GM19468 (cell line): ENCODE measurements at regions not wholly inside any gene's neighbourhood (a gene's known extent, or its start where the extent isn't known, plus 50 kb on each side); places are given as distances from the start of the nearest gene placed in this dataset.

Experiments used
- ATAC-seq: cut with Tn5 transposase; IDR thresholded peaks from one replicate; pipeline ENCODE4 v1.9.1; 2021; ENCODE audit warnings: mild to moderate bottlenecking, moderate library complexity, moderate number of reproducible peaks; ENCODE audit not compliant: unreplicated experiment; ENCODE audit errors: extremely low read depth

DNA sequence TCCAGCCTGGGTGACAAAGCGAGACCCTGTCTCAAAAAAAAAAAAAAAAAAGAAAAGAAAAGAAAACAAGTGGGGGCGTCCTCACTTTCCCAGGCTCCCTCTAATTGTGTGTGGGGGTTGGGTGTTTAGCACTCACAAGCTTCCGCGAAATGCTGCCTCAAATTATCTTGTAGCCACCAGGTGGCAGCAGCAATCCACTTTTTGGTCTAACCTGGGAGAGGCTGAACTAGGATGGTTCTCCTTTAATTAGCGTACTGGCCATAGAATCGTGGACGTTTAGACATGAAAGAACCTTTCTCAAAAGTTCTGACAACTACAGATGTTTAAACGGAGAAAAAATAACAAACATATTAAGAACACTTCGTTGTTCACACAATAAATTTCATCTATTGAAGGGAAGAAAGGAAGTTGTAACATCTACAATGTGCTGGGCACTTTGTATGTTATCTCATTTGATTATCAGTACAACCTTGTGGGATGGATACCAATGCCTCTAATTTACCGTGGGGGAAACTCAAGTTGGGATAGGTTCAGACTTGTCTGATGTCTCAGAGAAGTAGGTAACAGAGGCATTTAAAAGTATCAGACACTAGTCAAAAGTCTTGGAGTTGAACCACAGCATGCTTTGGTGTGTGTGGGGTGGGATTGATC, 122.7 kb upstream of the NABP1 start:
- peak; percentile 83 for ATAC-seq

DNA sequence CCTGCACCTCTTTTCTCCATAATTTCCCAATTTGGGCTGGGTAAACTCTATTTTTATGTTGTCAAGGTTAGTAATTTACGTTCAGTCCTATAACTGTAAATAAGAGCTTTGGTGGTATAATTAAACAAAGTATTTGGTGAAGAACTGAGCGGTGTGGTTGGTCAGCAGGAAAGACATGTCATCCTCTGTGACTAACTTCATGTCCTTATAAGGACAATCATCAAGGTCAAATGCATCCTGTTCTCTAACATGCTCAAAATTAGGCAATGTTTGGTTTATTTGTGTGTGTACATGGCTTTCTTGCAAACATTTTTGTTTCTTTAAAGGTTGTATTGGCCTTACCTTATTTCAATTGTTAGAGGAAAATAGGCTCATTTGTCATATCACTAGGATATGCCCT, 121.5 kb upstream of the NABP1 start:
- ATAC-seq = no peak

DNA sequence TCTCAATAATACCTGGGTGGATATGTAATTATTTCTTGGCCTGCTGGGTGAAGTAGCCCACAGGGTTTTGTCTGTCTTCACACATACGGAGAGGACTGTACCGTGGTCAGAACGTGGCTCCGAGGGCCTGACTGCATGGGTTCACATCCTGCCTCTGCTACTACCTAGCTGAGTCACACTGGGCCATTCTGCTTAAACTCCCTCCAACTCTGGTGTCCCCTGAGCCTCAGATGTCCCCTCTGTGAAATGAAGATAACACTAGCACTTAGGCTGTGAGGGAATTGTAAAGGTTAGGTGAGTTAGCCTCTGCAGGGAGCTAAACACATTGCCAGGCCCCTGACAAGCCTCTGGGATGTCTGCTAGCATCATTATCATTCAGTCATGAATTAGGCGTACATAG, 120.1 kb upstream of the NABP1 start:
- no peak for ATAC-seq

DNA sequence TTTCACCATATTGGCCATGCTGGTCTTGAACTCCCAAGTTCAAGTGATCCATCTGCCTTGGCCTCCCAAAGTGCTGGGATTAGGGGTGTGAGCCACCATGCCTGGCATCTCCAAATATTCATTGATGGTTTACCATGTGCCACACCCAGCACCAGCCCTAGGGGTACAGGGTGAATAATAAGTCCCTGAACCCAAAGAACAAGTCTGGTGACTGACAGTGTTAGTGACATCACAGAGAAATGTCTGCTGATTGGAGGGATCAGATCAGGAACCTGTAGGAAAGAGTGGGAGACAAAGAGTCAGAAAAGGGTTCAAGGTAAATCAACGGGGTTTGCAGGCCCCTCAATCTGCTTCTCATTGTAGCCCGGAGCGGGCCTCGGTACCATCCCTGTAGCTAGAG, 118.4 kb upstream of the NABP1 start:
- no peak for ATAC-seq

DNA sequence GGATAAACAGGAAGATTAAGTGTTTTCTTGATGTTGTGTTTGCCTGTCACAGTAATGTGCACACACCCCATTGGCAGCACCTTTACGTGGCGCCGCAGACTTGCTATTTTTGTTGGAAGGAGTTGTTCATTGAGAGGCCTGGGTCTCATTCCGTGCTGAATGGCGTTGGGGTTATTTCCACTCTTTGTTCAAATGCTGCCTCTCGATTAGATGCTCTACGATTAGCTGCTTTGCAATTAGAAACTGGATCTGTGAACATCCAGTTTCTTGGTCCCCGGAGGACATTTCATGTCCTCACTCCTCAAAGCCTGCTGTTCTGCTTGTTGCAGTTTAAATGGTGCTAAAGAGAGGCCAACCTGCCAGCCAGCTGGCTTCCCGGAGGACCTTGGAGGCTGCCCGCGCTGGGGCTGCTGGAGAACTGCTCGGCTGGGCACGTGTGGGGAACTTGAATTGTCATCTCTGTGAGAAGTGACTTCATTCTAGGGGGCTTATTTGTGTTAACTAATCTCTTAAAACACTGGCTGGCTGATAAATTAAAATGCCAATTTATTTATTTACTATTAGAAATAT, 117.4 kb upstream of the NABP1 start:
- no peak for ATAC-seq

DNA sequence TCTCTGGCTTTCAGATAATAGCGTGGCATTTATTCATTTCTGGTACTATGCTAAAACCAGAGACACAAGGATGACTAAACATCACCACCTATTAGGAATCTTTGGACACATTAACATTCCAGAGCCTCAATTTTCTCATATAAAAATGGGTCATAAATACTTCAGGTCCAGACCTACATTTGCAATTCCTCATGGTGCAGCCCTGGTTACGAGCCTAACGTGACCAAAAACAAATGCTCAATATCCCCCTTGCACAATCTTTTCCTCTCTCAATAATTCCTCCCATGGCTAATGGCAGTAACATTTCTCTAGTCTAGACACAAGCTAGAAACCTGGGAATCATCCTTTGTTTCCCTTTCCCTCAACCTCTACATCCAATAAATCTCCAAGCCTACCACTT, 112.8 kb upstream of the NABP1 start:
- ATAC-seq = no peak

DNA sequence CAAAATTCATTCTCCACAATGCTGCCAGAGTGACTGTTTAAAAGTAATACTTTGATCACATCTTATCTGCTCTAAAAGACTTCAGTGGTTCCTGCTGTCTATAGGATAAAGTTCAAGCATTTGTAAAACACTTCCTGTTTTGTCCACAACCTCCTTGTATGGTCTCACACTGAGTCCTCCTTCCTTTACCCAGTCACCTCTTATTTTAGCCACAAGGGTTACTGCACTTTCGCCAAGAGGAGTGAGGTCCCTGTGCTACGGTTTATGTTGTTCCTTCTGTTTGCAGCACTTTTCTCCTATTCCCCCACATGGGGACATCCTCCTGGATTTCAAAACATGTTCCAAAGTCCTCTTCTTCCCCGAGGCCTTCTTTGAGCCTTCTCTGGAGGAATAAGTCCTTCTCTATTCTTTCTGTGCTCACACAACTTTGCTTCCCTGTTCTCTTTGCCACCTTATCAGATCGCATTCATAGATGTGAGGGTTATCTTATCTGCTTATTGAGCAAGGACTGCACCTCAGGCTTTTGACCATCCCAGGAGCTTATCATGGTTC, 112.2 kb upstream of the NABP1 start:
- no peak for ATAC-seq

DNA sequence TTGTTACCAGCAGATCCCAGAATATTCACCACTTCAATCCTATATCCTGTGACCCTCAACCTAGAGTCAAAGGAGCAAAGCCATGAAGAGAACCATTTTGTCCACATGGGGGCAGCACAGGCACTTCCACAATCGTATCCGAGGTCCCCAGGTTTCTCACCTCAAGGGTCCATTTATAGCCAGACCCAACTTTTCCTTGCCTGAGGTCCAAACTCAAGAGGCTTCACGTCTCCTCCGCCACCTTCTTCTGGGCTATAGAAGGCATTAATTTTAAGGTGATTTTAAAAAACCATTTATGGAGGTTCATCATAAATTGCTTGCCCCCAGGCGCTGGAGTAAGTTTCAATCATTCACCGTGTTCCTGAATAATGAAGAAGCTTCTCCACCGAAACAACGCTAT, 111.6 kb upstream of the NABP1 start:
- ATAC-seq = no peak

DNA sequence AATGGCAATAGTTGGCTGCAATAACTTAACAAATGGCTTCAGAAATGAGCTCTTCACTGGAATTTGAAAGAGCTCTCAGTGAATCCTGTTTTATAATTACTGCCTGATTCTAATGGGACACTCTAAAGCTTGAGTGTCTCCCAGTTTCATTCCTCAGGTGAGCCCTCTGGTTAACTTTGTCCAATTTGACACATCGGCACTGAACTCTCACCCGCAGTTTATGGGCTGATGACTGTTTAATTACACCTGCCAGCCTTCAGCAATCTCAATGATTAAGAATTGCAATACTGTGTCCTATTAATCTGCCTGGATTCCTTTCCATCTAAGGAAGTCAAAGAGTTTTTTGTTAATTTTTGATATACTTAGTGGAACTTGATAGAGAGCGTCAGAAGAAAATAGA, 110.7 kb upstream of the NABP1 start:
- no peak for ATAC-seq

DNA sequence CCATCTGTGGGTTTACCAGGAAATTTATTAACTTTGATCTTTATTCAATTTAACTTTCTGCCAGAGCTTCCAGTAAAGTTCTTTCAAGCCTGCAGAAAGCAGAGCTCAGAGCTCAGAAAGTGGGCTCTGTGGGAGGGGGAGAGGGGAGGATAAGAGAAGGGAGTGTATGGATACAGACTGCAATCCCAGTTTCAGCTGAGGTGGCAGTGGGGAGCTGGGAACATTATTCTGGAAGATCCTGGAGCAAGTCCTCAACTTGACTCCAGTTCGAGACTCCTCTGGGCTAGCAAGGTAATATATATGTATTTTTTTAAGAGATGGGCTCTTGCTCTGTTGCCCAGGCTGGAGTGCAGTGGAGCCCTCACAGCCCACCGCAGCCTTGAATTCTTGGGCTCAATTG, 108.9 kb upstream of the NABP1 start:
- ATAC-seq = no peak

DNA sequence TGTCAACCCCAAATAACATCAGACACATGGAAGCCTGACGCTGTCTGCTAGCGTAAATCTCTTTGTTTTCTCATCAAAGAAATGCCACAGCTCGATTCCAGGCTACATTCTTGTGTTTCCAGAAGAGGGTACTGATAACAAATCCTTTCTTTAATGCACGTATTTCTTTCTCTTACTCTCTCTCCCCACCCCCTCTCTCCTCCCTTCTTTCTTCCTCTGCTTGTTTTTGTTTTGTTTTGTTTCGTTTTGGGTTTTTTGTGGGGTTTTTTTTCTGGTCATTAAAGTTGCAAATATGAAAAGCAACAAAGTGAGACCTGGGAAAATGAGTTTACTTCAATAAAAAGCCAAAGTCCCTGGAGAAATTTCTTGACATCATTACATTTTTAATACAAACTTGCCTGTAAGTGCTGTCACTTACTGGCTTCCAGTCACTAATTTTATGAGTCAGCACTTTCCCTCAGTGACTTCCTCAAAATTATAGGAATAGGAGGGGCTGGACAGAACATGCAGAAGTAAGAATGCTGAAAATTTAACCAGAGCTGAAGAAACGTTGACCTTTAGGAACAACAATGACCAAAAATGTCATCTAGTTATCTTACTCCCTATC, 106.7 kb upstream of the NABP1 start:
- ATAC-seq = no peak

DNA sequence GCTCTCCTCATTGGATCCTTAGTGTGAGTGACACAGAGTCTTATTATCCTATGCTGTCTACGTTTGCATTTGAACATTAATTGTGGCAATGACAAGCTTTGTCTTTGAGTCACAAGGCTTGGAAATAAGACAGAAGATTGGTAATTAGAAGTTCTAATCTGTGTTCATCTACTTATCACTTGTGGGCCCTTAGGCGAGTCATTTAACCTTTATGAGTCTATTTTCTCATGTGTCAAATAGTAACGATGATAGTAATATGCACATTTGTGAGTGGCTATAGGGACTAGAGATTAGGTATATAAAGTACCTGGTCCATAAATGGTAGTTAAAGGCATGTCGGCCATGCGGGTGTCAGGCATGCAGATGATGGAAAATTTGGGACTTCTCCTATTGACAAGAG, 105.6 kb upstream of the NABP1 start:
- ATAC-seq = no peak

DNA sequence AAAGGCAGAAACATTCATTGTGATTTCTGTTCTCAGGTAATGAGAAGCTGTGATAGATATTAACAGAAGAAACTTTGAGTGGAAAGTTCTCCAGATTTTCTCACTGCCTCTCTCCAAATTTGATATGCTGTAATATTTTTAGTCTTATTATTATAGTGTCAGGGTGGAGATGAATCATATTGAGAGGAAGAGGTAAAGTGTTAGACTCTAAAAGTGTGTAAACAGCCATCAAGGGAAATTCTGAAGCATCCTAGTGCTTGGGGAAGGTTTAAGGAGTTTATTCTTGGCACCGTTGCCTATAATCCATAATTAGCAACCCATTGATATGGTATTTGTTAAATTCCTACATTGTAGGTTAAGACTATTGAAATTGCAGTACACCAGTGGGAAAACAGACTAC, 104.7 kb upstream of the NABP1 start:
- ATAC-seq = no peak

DNA sequence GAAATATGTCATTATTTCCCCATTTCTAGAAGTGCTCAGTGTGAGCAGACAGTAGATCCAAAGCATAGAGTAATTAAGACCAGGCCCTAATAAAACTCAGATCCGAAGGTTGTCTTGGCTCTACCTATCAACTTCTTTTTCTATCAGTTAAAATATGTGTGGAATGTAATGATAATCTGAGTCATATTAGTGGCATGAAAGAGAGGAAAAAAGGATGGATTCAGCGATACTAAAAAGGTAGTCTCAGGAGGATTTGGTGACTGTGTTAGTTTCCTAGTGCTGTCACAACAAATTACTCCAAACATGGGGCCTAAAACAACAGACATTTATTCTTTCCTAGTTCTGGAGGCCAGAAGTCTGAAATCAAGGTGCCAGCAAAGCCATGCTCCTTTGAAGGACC, 103.7 kb upstream of the NABP1 start:
- no peak for ATAC-seq

DNA sequence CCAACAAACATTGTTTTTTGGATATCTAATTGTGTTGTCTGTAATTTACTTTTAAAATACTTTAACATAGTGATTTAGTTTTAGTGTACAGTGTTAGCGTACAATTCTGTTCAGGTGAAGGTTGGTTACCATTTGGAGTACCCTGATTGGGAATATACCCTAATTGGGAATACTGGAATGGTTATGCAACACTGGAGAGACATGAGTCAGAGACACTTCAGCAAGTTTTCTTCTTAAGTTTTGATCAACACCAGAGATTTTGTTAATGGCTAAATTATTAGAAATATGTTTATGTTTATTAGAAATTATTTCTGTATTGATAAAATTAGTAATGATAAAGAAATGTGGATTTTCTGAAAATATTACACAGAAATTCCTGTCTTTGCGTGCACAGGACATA, 100.3 kb upstream of the NABP1 start:
- no peak for ATAC-seq

DNA sequence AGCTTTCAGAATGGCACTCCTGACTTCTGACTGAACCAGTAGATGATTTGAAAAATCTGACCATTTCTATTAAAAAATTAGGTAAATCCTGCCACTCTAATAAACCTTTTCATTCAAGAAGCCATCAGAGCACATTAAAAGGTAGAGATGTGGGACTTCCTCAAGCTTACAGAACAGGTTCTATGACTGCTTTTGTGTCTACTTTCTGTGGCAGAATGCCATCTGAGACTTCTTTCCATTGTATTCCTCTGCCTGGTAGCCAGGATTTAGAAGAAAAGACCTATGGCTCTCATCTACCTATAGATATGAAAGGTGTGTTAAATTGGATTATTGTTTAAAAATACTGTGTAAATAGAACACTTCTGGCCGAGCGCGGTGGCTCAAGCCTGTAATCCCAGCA, 99.9 kb upstream of the NABP1 start:
- no peak for ATAC-seq

DNA sequence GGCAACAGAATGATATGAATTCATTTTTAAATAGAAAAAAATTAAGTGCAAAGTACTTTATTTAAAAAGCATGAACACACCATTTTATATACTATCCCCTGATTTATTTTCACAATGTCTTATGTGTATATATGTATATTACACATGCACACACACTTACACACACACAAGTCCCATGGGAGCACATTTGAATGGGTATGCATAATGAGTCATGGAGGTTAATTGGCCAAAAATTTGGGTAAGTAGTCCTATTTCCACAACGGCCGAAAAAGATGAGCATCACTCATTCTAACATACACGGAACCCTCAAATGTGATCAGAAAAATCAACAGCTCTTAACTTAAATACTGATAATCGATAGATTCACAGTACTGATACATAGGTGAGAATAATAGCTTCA, 97.4 kb upstream of the NABP1 start:
- no peak for ATAC-seq

DNA sequence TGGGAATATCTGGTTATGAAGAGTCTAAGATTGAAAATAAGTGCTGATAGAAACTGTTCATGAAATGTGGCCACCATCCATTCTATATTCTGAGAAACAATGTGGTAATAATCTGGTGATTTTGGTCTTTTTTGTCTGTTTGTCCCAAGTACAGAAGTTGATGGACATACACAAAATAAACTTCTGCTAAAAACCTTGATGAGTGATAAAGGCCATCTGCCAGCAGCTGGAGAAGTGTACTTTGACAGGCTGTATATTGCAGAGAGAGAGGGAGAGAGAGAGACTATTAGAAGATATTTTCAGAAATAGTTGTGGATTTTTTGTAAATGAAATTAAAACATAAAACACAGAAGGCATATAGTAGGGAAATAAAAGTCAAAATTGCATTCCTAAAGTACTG, 96.9 kb upstream of the NABP1 start:
- no peak for ATAC-seq

DNA sequence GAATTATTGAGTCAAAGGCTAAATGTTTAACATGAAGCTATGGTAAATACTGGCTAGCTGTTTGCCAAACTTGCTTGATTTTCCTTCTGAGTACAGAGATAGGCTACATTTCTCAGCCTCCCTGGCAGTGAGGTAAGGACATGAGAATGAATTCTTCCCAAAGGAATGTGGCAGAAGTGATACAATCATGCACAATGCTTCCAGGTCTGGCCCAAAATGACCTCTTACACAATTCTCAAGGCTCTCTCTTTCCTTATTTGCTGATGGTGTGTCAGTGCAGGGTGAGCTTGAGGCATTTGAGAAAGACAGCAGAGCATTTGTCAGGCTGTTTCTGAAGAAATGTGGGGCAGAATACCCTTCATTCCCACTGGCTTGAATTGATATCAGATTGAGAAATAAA, 95.6 kb upstream of the NABP1 start:
- no peak for ATAC-seq

DNA sequence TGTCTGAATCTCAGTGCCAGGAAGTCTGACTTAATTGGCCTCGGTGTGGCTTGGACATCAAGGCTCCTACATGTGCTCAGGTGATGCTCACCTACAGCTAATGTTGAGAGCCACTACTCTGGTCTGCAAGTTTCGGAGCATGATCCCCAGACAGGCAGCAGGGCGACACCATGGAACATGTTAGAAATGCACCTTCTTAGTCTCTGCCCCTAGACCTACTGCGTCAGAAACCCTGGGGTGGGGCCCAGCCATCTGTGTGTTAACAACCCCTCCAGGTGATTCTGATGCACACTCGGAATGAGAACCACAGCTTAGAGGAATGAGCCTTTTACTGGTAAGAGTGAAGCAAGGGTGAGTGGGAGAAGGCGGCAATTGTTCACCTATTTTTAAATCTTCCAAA, 86.9 kb upstream of the NABP1 start:
- no peak for ATAC-seq

DNA sequence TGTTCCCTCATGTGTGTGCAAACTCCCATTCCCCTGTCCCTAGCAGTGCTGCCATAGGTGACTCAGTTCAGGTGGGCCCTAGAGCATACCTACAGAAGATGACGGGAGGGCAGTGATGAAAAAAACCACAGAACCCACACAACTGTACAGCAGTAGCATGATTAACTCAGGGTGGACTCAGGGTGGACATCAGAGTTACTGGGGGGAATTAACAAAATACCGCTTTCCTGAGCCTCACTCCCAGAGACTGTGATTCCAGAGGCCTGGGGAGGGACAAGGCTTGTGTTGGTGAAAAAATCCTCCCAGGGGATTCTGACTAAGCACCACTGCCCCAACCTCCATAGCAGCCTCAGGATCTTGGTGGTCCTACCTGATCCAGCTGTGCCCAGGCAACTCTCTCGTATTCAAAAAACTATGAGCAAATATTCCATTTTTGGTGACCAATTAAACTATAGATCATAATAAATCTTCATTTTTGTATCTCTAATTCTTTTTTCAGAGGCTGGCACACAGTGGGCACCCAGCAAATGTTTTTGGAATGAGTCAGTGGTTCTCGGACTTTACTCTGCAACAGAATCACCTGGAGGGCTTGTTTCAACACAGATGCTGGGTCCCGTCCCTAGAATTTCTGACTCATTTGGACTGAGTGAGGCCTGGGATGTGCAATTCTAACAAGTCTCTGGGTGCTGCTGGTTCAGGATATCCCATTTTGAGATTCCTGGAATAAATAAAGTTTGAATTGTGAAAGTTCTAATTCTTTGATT, 84.1 kb upstream of the NABP1 start:
- ATAC-seq = no peak
